PC-9 (cell line): ENCODE measurements at regions not wholly inside any gene's neighbourhood (a gene's known extent, or its start where the extent isn't known, plus 50 kb on each side); places are given as distances from the start of the nearest gene placed in this dataset.

Experiments
- BruUV-seq: library from RNA; stranded (reverse); fragments of 400-500 nt; replicated peaks from 2 replicates; lab custom pipeline; 2021; lab: Mats Ljungman, UMichigan
- CTCF ChIA-PET: fragments of 300-600 bp; sonication (Branson Sonifier 250); formaldehyde crosslinking; loops from one replicate; lab custom pipeline; 2022; ENCODE audit warnings: antibody characterized with exemption; lab: Charles Lee
- POLR2A ChIA-PET: fragments of 300-600 bp; sonication (Branson Sonifier 250); formaldehyde crosslinking; loops from one replicate; lab custom pipeline; 2022; ENCODE audit warnings: antibody characterized with exemption; ENCODE audit not compliant: unreplicated experiment; lab: Charles Lee
- DNase-seq, 2 experiments: peaks; one replicate each; pipeline versions ENCODE4 v3.0.0 to v3.0.0-alpha.2; 2015 to 2022; ENCODE audit warnings: mixed read lengths in 1 of 2
- H2AFZ ChIP-seq: fragments of 200-600 bp; sonication (generic); 2 replicates; pipeline ENCODE4 v1.8.1; 2017; ENCODE audit warnings: antibody characterized with exemption
- H3F3A ChIP-seq: fragments of 200-600 bp; sonication (generic); 2 replicates; pipeline ENCODE4 v1.8.1; 2017; ENCODE audit warnings: antibody characterized with exemption, mild to moderate bottlenecking, low read depth; ENCODE audit not compliant: insufficient read depth
- H3K27ac ChIP-seq: fragments of 200-600 bp; sonication (generic); 2 replicates; pipeline ENCODE4 v1.6.1; 2016; ENCODE audit warnings: mixed run types
- H3K27me3 ChIP-seq: fragments of 200-600 bp; sonication (generic); 2 replicates; pipeline ENCODE4 v1.6.1; 2016; ENCODE audit warnings: low read depth, mixed run types; ENCODE audit not compliant: insufficient read depth
- H3K36me3 ChIP-seq: fragments of 200-600 bp; sonication (generic); 2 replicates; pipeline ENCODE4 v1.6.1; 2016; ENCODE audit warnings: low read depth, mixed run types
- H3K4me1 ChIP-seq: fragments of 200-600 bp; sonication (generic); replicated peaks from 2 replicates; pipeline ENCODE4 v1.6.1; 2016; ENCODE audit warnings: mixed run types; ENCODE audit not compliant: insufficient read depth
- H3K4me2 ChIP-seq: fragments of 200-600 bp; sonication (generic); 2 replicates; pipeline ENCODE4 v1.6.1; 2017; ENCODE audit warnings: mixed run types
- H3K4me3 ChIP-seq: fragments of 200-600 bp; sonication (generic); 2 replicates; pipeline ENCODE4 v1.6.1; 2016; ENCODE audit warnings: mixed run types
- H3K79me2 ChIP-seq: fragments of 200-600 bp; sonication (generic); 2 replicates; pipeline ENCODE4 v1.6.1; 2017; ENCODE audit warnings: low read depth, mixed run types
- H3K9me2 ChIP-seq: fragments of 200-600 bp; sonication (generic); 2 replicates; pipeline ENCODE4 v1.8.1; 2017; ENCODE audit warnings: mild to moderate bottlenecking; ENCODE audit not compliant: insufficient read depth
- H3K9me3 ChIP-seq: fragments of 200-600 bp; sonication (generic); 2 replicates; pipeline ENCODE4 v1.8.1; 2016; ENCODE audit warnings: low read depth; ENCODE audit not compliant: insufficient read depth
- H4K20me1 ChIP-seq: fragments of 200-600 bp; sonication (generic); 2 replicates; pipeline ENCODE4 v1.8.1; 2017; ENCODE audit not compliant: insufficient read depth
- CTCF ChIP-seq: fragments of 200-600 bp; sonication (generic); conservative IDR thresholded peaks from 2 replicates; pipeline ENCODE4 v1.6.1; 2017; ENCODE audit warnings: mixed run types, antibody characterized with exemption, mild to moderate bottlenecking, moderate library complexity
- EZH2 ChIP-seq: fragments of 200-600 bp; sonication (generic); IDR thresholded peaks from 2 replicates; pipeline ENCODE4 v1.8.0; 2017; ENCODE audit warnings: antibody characterized with exemption, low read depth
- intact Hi-C: fragments of 100-400 bp; cut with micrococcal nuclease; formaldehyde crosslinking; loops from one replicate; pipeline ENCODE4 v1.10.0; 2022; ENCODE audit not compliant: unreplicated experiment

DNA sequence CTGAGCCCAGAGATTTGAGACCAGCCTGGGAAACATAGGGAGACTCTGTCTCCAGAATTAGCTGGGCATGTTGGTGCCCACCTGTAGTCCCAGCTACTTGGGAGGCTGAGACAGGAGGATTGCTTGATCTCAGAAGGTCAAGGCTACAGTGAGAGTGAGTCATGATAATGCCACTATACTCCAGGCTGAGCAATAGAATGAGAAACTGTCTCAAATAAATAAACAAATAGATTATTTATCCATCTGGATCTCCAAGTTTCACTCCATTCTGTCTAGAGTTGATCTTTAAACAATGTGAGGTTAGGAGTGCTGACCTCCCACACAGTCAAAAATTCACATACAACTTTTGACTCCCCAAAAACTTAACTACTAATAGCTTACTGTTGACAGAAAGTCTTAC, 106.8 kb upstream of the PALMD start:
- H3K4me1 ChIP-seq: peaks cover 7% of the 10 kb centered on the region; the same call in 1 of the 2 replicates

DNA sequence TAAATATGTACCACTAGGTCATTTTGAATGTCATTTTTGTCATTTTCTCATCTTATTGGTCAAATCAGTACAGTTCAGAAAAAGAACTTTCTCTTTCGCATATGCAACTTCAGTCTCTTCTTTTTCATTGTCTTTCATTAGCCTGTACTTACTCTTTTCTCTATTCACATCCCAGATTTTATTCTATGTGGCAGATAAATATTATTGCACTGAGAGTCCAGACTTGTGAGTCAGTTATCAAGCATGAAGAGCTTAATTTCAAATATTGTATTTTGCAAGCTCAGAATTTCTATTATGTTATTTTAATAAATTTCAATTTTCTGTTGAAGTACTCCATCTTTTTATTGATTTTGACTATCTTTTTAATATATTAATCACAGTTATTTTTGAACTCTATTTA, 105.2 kb upstream of the PALMD start:
- Histone ChIP-seq H3K27me3 (no peaks in the 10 kb centered on the region), H3K79me2 (no peaks in the 10 kb centered on the region), H4K20me1 (no peaks in the 10 kb centered on the region), H3K27ac (no peak overlapping the region), H3K36me3 (no peaks in the 10 kb centered on the region), H3K4me3 (no peak overlapping the region), H3K4me2 (no peak overlapping the region), H3K4me1 (0 out of 2 replicates have a peak, but pooled peaks cover 7% of the 10 kb centered on the region), H3K9me3 (no peaks in the 10 kb centered on the region; the same call in 1 of the 2 replicates), H3F3A (peaks cover 10% of the 10 kb centered on the region), H3K9me2 (no peaks in the 10 kb centered on the region), H2AFZ (no peak overlapping the region)
- TF ChIP-seq EZH2 (no peak), CTCF (no peak)
- BruUV-seq: no TSS peak
- ChIA-PET CTCF (no interaction called here), POLR2A (no interaction called here)
- DNase-seq: no peak
- intact Hi-C loops: no loop called here

More for the DNA sequence above, 106.8 kb upstream of the PALMD start:
- no TSS peak for BruUV-seq
- no peak for DNase-seq
- H3K27ac ChIP-seq: no peak overlapping the region
- no peak overlapping the region for H2AFZ ChIP-seq
- H3K27me3 ChIP-seq: no peaks in the 10 kb centered on the region
- H3K36me3 ChIP-seq: no peaks in the 10 kb centered on the region
- H3K9me2 ChIP-seq: no peaks in the 10 kb centered on the region
- TF ChIP-seq CTCF (no peak), EZH2 (no peak)
- H3K4me3 ChIP-seq: no peak overlapping the region
- intact Hi-C loops: no loop called here
- H4K20me1 ChIP-seq: no peaks in the 10 kb centered on the region
- CTCF ChIA-PET: no interaction called here
- no peak overlapping the region for H3K4me2 ChIP-seq
- H3K79me2 ChIP-seq: no peaks in the 10 kb centered on the region
- H3F3A ChIP-seq: peaks cover 3% of the 10 kb centered on the region
- no peaks in the 10 kb centered on the region; the same call in 1 of the 2 replicates for H3K9me3 ChIP-seq
- POLR2A ChIA-PET: no interaction called here

- TF ChIP-seq CTCF (no peak), EZH2 (no peak)
- CTCF ChIA-PET: no interaction called here
- Histone ChIP-seq H3K9me2 (no peaks in the 10 kb centered on the region), H3K4me3 (no peak overlapping the region), H3K9me3 (no peaks in the 10 kb centered on the region), H3K4me2 (no peak overlapping the region), H3K27me3 (no peaks in the 10 kb centered on the region), H3F3A (peaks cover 10% of the 10 kb centered on the region), H3K27ac (no peak overlapping the region; the same call in 1 of the 2 replicates), H4K20me1 (no peaks in the 10 kb centered on the region), H3K79me2 (no peaks in the 10 kb centered on the region), H3K4me1 (0 out of 2 replicates have a peak, but pooled peaks cover 7% of the 10 kb centered on the region), H3K36me3 (no peaks in the 10 kb centered on the region), H2AFZ (no peak overlapping the region)
- BruUV-seq: no TSS peak
- intact Hi-C loops: no loop called here
- POLR2A ChIA-PET: no interaction called here
- peak; percentile 8 to 80 for DNase-seq
Measured at GRCh38 chr1:99544328-99544727, 101.6 kb upstream of the PALMD start.
